HFFc6 (cell line): ENCODE measurements at regions not wholly inside any gene's neighbourhood (a gene's known extent, or its start where the extent isn't known, plus 50 kb on each side); places are given as distances from the start of the nearest gene placed in this dataset.

Experiments used
- DNase-seq: peaks from one replicate; pipeline ENCODE4 v3.0.0-alpha.2; 2018
- H3K27ac Mint-ChIP-seq: 2 replicates; pipeline ENCODE4 v1.8.0; 2020; ENCODE audit warnings: mild to moderate bottlenecking, mixed read lengths
- H3K27me3 Mint-ChIP-seq: 2 replicates; pipeline ENCODE4 v1.8.0; 2021; ENCODE audit warnings: mild to moderate bottlenecking, moderate library complexity, mixed read lengths; ENCODE audit not compliant: insufficient read depth
- H3K36me3 Mint-ChIP-seq: 2 replicates; pipeline ENCODE4 v1.8.0; 2021; ENCODE audit warnings: low read depth, mixed read lengths
- H3K4me1 Mint-ChIP-seq: 2 replicates; pipeline ENCODE4 v1.8.0; 2020; ENCODE audit warnings: low read depth, mixed read lengths
- H3K4me3 Mint-ChIP-seq: 2 replicates; pipeline ENCODE4 v1.8.0; 2020; ENCODE audit warnings: mild to moderate bottlenecking, moderate library complexity, mixed read lengths
- H3K9me3 Mint-ChIP-seq: 2 replicates; pipeline ENCODE4 v1.8.0; 2020; ENCODE audit warnings: mild to moderate bottlenecking, mixed read lengths
- TF ChIP-seq, protein P1 (sequence below): fragments of 200-600 bp; sonication (generic); IDR thresholded peaks from 2 replicates; pipeline ENCODE4 v1.5.0; 2021; ENCODE audit warnings: antibody characterized with exemption, mild to moderate bottlenecking

DNA sequence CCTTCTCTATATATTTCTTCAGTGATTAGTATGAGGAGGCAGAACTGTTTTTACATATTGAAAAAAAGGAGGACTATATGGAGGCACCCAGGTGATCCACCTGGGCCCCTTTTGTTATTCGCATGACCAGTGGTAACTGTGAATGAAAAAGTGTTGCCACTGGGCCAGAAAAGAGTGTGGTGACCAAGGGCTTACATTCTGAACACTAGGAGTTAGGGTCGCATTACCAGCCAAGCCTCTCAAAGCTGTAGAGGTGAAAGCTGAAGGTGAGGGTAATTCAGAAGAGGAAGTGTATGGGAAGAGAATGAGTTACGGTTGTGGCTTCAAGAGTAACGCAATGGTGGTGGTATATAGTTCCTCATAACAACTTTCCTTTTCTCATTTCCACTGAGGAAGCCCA lies 487.6 kb downstream of the TMEM182 start:
- TF ChIP-seq, protein P1, sequence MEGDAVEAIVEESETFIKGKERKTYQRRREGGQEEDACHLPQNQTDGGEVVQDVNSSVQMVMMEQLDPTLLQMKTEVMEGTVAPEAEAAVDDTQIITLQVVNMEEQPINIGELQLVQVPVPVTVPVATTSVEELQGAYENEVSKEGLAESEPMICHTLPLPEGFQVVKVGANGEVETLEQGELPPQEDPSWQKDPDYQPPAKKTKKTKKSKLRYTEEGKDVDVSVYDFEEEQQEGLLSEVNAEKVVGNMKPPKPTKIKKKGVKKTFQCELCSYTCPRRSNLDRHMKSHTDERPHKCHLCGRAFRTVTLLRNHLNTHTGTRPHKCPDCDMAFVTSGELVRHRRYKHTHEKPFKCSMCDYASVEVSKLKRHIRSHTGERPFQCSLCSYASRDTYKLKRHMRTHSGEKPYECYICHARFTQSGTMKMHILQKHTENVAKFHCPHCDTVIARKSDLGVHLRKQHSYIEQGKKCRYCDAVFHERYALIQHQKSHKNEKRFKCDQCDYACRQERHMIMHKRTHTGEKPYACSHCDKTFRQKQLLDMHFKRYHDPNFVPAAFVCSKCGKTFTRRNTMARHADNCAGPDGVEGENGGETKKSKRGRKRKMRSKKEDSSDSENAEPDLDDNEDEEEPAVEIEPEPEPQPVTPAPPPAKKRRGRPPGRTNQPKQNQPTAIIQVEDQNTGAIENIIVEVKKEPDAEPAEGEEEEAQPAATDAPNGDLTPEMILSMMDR, result no peak
- no peaks in the 10 kb centered on the region for H3K4me1 Mint-ChIP-seq
- no peak for DNase-seq
- no peak overlapping the region for H3K27ac Mint-ChIP-seq
- H3K36me3 Mint-ChIP-seq, result no peaks in the 10 kb centered on the region
- H3K27me3 Mint-ChIP-seq, result no peaks in the 10 kb centered on the region
- H3K4me3 Mint-ChIP-seq, result no peak overlapping the region
- peaks cover 35% of the 10 kb centered on the region for H3K9me3 Mint-ChIP-seq

DNA sequence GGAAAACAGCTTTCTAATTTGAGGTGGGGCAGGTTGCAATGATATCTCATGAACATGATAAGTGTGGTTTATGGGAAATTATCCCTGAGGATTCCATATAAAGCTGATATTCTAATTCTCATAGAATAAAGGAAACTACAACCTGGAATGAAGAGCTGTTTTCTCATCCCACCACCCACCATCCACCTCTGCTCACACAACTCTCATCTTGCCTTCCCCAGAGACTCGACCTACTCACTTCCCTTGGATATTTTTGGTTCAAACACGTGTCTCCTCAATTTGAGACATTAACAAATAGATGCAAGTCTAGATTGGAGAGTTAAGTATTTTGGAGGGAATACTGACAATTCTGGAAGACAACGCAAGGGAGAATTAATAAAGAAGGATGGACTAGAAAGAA lies 490.9 kb downstream of the TMEM182 start:
- H3K27ac Mint-ChIP-seq, result no peak overlapping the region
- TF ChIP-seq, protein P1, result no peak
- H3K9me3 Mint-ChIP-seq, result peaks cover 39% of the 10 kb centered on the region
- no peak for DNase-seq
- no peaks in the 10 kb centered on the region for H3K36me3 Mint-ChIP-seq
- H3K27me3 Mint-ChIP-seq, result no peaks in the 10 kb centered on the region
- no peak overlapping the region for H3K4me3 Mint-ChIP-seq
- no peaks in the 10 kb centered on the region for H3K4me1 Mint-ChIP-seq

DNA sequence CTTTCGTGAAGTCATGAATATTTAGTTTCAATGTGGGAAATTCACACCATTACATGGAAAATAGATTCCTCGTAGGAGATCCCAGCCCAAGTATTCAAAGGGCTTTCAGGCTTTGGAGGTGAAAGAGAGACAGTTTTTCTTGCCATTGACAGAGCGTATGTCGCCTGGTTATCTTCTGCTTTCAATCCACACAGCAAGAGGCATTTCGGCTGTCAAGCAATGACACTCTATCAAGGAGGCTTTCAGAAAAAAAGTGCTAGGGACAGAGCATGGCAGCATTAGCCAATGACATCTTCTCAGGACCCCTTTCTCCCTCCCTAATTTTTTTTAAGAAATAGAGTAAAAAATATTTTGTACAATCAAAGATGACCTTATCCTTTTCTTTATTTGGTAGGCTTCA lies 492.8 kb downstream of the TMEM182 start:
- Mint-ChIP-seq H3K4me3 (no peak overlapping the region), H3K36me3 (no peaks in the 10 kb centered on the region), H3K9me3 (peaks cover 30% of the 10 kb centered on the region), H3K27me3 (no peaks in the 10 kb centered on the region), H3K4me1 (no peaks in the 10 kb centered on the region), H3K27ac (no peak overlapping the region)
- DNase-seq, result no peak
- TF ChIP-seq, protein P1, result no peak

DNA sequence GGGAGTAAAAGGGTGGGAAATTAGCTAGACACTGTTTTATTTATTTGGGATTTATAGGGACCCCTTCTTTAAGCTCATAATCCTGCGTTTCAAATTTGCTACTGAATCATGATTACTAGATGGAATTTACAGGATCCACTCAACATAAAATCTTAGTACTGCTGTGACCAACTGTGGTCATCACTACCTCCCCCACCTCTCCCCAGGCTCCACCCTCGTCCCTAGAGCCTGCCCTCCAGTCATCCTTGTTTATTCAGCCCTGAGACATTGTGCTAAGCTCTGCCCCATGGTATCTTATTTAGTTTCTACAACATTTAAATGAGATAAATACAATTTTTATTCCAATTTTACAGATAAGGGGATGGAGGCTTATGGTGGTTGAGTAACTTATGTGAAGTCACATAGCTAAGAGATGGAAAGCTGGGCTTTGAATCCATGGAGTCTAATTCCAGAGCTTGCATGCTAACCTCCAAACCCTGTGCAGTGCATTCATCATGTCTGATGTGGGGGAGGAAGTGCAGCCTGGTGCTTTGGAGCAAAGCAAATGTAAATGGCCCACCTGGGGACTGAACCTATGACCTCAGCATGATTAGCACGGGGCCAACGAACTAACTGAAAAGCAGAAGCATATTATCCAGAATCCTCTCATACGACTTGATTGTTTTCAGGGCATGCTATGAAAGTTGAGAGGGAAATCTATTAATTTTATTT lies 502.4 kb downstream of the TMEM182 start:
- Mint-ChIP-seq H3K27ac (no peak overlapping the region), H3K4me3 (no peak overlapping the region), H3K9me3 (peaks cover 49% of the 10 kb centered on the region), H3K27me3 (no peaks in the 10 kb centered on the region), H3K36me3 (peaks cover 9% of the 10 kb centered on the region), H3K4me1 (no peaks in the 10 kb centered on the region)
- TF ChIP-seq, protein P1, result no peak
- no peak for DNase-seq

DNA sequence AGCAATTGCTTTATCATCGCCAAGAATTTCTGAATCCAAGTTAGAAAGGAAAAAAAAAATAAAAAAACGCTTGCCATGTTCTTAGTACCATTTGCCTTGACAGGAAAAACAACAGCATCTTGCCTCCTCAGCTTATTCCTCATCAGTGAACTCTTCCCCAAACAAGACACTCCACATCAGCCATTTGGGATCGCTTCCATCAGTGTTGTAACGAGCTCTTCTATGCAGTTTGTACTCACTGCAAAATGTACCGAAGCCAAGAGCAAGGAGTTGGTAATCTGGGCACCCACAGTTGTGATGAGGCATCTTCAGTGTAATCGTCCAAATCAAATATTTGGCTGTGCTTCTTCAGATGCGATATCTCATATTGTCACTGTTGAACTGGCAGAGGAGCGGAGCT lies 503.7 kb downstream of the TMEM182 start:
- no peak for DNase-seq
- H3K4me3 Mint-ChIP-seq, result no peak overlapping the region
- no peaks in the 10 kb centered on the region for H3K4me1 Mint-ChIP-seq
- H3K27me3 Mint-ChIP-seq, result no peaks in the 10 kb centered on the region
- H3K36me3 Mint-ChIP-seq, result peaks cover 9% of the 10 kb centered on the region
- H3K27ac Mint-ChIP-seq, result no peak overlapping the region
- peaks cover 51% of the 10 kb centered on the region for H3K9me3 Mint-ChIP-seq
- TF ChIP-seq, protein P1, result no peak
